ENCODE measurements at regions not wholly inside any gene's neighbourhood (a gene's known extent, or its start where the extent isn't known, plus 50 kb on each side); places are given as distances from the start of the nearest gene placed in this dataset.

GRCh38 chr11:111046291-111046690 is 199.2 kb upstream of the POU2AF2 start:
- Histone ChIP-seq H3K4me3 (no peak overlapping the region), H3K27me3 (no peaks in the 10 kb centered on the region), H3K9me3 (no peaks in the 10 kb centered on the region), H3K4me1 (no peaks in the 10 kb centered on the region), H3K36me3 (no peaks in the 10 kb centered on the region), H3K27ac (no peak overlapping the region)
- DNase-seq, result no peak
- intact Hi-C loops (cut with DNase I; ENCODE audit: low total_unique reads), result no loop called here
- TF ChIP-seq POLR2A (IDR thresholded peaks at IDR 0.05) (no peak), CTCF (IDR thresholded peaks at IDR 0.05) (no peak)

GRCh38 chr11:111045874-111046273 is 199.7 kb upstream of the POU2AF2 start:
- Histone ChIP-seq H3K4me3 (no peak overlapping the region), H3K9me3 (no peaks in the 10 kb centered on the region), H3K36me3 (no peaks in the 10 kb centered on the region), H3K4me1 (no peaks in the 10 kb centered on the region), H3K27ac (no peak overlapping the region), H3K27me3 (no peaks in the 10 kb centered on the region)
- TF ChIP-seq CTCF (IDR thresholded peaks at IDR 0.05) (no peak), POLR2A (IDR thresholded peaks at IDR 0.05) (no peak)
- intact Hi-C loops (cut with DNase I; ENCODE audit: low total_unique reads), result no loop called here
- DNase-seq, result no peak

GRCh38 chr11:111045407-111045803 is 200.1 kb upstream of the POU2AF2 start:
- H3K9me3 ChIP-seq, result no peaks in the 10 kb centered on the region
- intact Hi-C loops (cut with DNase I; ENCODE audit: low total_unique reads), result no loop called here
- H3K36me3 ChIP-seq, result no peaks in the 10 kb centered on the region
- no peak overlapping the region for H3K27ac ChIP-seq
- no peaks in the 10 kb centered on the region for H3K27me3 ChIP-seq
- TF ChIP-seq CTCF (IDR thresholded peaks at IDR 0.05) (no peak), POLR2A (IDR thresholded peaks at IDR 0.05) (no peak)
- no peak overlapping the region for H3K4me3 ChIP-seq
- no peaks in the 10 kb centered on the region for H3K4me1 ChIP-seq
- no peak for DNase-seq

- Histone ChIP-seq H3K27ac (no peak overlapping the region), H3K27me3 (no peaks in the 10 kb centered on the region), H3K4me1 (no peaks in the 10 kb centered on the region), H3K9me3 (no peaks in the 10 kb centered on the region), H3K4me3 (no peak overlapping the region), H3K36me3 (no peaks in the 10 kb centered on the region)
- DNase-seq, result no peak
- TF ChIP-seq CTCF (IDR thresholded peaks at IDR 0.05) (no peak), POLR2A (IDR thresholded peaks at IDR 0.05) (no peak)
- intact Hi-C loops (cut with DNase I; ENCODE audit: low total_unique reads), result no loop called here
Observed at GRCh38 chr11:111044751-111045406, 200.6 kb upstream of the POU2AF2 start.

- intact Hi-C loops (cut with DNase I; ENCODE audit: low total_unique reads), result no loop called here
- no peak for TF ChIP-seq POLR2A (IDR thresholded peaks at IDR 0.05)
- TF ChIP-seq CTCF (IDR thresholded peaks at IDR 0.05), result no peak
- Histone ChIP-seq H3K4me1 (no peaks in the 10 kb centered on the region), H3K27ac (no peak overlapping the region), H3K9me3 (no peaks in the 10 kb centered on the region), H3K4me3 (no peak overlapping the region), H3K36me3 (no peaks in the 10 kb centered on the region), H3K27me3 (no peaks in the 10 kb centered on the region)
- no peak for DNase-seq
Observed at GRCh38 chr11:111039982-111040381, 205.5 kb upstream of the POU2AF2 start.

Data from uterus (tissue), 3 donors.